ENCODE measurements at regions not wholly inside any gene's neighbourhood (a gene's known extent, or its start where the extent isn't known, plus 50 kb on each side); places are given as distances from the start of the nearest gene placed in this dataset.

DNA sequence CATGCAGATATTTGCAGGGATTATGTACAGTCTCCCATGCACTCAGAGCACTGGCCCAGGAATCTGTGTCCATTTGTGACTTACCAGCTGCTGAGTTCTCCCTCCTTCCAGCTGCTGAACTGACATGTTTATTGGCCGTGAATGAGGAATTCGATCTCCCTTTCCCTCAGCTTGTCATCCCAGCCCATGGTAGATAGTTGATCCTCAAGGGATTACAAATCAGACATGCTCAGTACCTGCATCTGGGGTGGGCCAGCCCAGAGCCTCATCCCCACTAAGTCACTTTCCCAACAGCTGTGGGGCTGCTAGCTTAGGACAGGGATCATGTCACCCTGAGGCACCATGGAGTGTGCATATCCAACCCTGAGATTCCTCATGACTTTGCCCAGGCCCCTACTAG is 1284.9 kb upstream of the LRRTM1 start:
- no peak for DNase-seq

DNA sequence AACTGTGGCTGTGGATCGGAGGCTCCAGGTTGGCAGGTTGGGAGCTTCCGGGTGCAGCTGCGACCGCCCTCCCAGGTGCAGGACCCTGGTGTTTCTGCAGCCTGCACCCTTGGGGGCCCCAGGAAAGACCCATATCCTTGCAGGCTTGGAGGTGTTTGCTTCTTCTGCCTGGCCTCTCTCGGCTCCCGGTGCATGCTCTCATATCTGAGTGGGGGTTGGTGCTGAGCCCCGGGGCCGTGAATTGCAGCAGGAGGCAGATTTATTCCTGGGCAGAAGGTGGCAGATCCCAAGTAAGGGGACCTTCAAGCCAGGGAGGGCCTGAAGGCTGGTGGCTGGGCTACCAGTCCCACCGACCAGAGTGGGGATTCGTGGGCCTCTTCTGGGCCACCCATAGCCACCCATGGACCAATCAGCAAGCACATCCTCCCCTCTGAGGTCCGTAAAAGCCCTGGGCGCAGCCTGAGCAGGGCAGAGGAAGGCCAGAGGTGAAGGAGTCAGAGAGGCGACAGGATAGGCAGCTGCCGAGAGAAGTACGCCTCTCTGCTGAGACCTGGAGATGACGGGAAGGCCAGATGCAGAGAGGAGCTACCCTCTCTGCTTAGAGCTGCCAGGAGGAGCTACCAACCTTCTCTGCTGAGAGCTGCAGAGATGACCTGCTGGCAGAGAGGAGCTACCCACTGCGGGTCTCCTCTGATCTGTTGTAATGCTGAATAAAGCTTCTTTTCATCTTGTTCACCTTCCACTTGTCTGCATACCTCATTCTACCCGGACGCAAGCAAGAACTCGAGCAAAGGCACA is 1279.0 kb upstream of the LRRTM1 start:
- DNase-seq, result no peak

DNA sequence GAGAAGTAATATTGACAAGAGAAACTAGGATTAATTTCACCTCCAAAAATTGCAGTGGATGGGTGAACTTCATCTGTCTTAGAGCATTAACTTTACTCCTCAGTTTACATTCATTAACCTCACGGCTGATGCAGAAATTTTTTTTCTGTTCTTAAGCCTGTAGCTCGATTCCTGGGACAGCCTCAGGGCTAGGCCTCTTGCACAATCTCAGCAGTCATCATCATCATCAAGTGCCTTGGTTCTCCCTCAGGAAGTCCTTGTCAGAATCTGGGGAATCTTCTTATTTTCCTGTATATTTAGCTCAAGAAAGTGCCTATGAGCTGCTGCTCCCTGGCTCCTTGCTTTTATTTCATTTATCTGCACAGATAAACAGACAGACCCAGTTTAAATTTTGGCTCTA is 1272.2 kb upstream of the LRRTM1 start:
- DNase-seq, result no peak

DNA sequence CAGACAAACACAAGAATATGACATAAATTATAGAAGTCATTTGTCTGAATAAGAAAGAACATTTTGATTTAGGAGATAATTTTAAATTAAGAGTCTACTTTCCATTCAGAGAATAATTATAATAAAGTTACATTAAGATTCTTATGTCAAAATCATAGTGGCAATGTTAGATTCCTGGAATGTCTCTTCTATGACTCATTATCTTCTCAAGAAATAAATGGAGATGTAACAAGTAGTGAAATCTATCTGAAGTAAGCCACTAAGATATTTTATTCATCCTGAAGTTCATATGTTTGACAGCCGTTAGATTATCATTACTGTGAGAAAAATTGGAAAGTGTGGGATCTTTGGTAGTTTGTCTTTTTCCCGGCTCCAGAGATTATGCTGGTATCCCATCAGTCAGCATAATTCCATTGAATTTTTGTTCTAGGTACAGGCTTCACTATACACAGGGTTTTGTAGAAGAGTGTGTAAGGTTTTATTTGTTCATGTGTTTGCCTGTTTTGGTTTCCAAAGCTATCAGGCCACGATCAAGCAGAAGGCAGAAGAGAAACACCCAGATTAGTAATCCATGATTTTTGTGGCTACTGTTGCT is 1246.6 kb upstream of the LRRTM1 start:
- DNase-seq, result no peak

DNA sequence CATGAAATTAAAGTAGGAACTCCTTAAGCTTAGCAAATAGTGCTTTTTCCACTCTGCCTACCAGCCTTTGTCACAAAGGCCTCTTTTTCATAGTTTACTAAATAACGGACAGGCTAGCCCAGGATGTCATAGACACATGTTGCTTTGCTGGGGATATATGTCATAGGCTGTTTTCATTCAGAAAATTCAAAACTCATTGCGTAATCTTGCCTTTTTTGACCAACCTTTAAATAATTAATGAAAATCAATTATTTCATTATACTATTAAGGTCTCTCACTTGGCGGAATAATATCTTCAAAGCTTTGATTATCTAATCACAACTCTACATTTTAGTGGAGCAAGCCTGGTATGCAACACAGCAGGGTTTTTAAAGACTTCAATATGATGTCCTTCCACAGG is 1245.7 kb upstream of the LRRTM1 start:
- DNase-seq, result no peak

DNA sequence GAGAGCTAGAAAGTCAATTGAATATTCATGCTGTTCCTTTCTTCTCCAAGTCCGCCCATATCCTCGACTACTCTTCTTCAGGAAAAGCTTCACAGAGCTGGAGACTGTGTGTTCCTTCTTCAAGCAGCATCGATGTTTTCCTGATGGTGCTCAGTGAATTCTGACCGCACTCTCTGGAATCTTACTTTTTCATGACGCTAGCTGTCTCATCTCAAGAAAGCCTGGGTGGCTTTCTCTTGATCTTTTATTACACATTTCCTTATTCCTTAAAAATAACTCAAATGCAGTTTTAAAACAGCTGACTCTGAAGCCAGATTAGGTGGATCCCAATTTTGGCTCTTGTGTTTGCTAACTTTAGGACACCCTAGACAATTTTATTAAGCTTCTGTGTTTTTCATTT is 1245.1 kb upstream of the LRRTM1 start:
- no peak for DNase-seq

DNA sequence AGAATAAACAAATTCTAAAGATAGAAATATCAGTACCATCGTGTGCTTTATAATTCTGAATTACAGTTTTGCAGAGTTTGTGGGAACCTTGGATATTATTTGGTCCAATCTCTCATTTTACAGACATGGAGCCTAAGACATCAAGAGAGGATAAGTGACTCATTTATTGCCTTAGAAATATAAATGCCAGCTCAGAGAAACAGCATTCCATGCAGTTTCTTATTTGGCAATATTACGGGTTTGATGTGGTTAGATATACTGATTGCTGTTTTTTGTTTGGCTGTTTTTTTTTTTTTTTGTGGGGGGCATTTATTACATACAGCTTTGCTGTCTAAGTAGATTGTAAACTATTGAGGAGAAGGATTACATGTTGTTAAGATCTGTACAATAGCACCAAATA is 1241.1 kb upstream of the LRRTM1 start:
- DNase-seq, result no peak

DNA sequence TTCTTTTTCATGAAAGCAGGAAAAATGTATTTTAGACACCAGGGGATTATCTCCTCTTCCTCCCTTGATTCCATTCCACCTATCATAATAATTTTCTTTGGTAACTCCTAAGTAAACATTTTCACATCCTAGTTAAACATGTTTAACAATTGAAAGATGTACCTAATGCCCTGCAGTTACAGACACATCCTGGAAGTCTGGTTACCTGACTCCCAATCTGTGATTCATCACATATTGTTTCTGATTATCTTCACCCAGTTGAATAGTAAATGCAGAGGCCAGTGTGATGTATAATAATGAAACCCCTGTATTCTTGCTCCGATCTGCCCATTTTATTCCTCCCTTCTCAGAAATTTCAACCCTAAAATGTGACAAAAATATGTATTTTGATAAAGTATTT is 1237.6 kb upstream of the LRRTM1 start:
- no peak for DNase-seq

DNA sequence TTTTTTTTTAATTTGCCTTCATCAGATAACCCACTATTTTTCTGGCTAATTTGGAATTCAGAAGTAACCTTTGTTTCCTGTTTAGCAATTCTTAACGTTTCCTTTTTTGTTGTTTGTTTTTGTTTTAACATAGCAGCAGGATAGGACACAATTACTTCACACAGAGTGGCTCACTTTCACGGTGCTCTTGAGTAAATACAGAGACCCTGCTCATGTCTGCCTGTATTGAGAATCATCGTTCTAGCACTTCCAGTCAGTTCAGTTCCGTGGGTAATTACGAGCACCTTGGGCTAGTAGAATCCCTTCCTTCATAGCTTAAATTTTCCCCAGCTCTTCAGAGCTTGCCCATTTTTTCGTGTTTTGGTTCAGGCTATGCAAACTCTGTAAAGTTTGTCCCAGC is 1225.4 kb upstream of the LRRTM1 start:
- DNase-seq, result no peak

DNA sequence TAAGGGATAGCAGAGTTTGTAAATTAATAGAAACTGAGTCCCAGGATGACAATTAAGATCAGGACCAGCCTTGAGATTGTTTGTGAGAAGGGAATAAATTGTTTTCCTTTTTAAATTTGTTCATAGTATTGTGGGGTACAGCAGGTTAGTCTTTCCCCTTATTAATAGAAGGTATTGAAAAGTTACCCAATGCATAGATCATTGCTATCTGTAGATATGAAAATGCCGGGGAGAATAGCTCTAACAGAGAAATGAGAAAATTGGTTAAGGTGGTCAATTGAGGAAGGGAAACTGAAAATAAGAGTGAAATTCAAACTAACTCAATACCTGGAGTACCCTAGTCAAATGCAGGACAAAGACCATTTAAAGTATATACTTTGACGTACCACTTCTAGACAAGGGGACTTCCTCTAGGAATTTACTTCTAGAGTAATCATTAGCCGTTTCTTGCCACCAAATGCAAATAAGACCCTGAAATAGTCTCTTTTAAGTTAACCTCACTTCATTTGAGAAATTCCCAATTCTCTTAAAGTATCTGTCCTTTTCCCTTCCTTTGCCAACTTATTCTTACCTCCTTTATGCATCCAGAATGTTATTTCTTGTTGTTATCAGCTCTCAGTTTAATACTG is 1224.4 kb upstream of the LRRTM1 start:
- no peak for DNase-seq

DNA sequence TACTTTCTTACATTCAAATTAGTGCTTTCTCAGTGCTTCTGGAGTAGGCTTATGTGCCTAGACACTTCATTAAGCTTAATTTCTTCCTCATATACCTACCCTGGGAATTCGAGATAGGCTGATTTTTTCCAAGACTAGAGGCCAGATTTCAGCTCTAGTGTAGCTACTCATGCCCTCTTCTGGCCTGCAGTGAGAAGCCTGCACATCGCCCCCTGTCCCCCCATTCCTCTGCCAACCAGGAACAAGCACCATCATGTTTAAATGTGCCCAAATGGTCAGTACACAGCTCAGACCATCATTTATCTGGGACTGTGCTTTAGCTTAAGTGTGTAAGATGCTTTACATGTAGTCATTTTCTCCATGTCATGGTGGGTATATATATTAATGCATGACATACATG is 1218.8 kb upstream of the LRRTM1 start:
- DNase-seq, result no peak

DNA sequence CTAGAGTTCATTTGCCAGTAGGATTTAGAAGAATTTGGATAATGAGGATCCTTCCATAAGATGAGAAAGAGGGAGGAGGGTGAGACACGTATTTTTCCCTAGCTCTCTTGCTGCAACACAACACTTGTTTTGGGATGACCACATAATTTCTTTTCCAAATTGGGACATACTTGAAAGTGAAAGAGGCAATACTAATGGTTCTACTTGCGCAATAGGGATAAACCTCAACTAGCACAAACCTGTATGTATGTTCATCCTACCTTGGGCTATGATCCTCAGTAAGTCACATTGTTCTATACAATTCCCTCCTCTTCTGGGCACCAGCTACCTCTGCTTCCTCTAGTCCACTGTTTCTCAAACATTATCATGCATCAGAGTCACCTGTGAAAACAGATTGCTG is 1208.8 kb upstream of the LRRTM1 start:
- DNase-seq, result no peak

DNA sequence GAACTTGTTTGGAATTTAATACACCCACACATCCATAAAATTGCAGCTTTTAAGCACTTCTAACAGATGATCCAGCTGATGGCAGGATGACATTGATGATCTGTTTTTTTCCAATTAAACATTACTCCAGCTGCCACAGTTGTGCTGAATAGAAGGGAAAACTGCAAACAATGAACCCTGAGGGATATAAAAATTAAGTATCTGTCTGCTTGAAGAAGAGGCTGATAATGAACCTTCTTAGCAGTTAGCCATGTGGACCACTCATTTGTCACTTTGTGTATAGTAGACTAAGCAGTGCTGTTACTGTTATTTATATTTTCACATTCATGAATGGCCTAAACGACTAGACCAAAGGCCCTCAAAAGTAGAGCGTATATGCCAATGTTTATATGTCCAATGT is 1201.0 kb upstream of the LRRTM1 start:
- DNase-seq, result no peak

DNA sequence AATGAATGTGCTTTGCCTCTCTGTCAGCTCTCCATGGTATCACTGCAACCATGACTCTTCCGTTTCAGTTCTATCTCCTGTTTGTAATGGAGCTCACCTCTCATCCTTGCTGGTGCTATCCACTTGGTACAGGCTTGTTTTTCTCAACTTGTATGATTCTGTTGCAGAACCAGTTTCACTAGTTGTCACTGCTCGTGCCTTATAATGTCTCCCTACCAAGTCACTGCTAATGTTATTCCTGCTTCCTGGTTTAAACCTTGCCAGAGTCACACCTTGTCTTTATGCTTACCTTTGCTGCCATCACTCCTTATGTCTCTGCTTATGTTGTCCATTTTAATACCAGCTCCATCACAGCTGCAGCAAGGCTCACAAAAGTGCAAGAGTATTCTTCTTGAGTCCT is 1191.0 kb upstream of the LRRTM1 start:
- no peak for DNase-seq

DNA sequence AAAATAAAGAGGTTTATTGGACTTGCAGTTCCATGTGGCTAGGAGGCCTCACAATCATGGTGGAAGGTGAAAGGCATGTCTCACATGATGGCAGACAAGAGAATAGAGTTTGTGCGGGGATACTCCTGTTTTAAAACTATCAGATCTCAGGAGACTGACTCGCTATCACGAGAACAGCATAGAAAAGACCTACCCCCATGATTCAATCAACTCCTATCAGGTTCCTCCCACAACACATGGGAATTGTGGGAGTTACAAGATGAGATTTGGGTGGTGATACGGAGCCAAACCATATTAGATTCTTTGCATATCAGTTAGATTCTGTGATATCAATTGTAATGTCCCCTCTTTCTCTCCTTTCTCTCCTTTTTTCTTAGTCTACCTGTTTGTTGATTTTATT is 1178.7 kb upstream of the LRRTM1 start:
- no peak for DNase-seq

DNA sequence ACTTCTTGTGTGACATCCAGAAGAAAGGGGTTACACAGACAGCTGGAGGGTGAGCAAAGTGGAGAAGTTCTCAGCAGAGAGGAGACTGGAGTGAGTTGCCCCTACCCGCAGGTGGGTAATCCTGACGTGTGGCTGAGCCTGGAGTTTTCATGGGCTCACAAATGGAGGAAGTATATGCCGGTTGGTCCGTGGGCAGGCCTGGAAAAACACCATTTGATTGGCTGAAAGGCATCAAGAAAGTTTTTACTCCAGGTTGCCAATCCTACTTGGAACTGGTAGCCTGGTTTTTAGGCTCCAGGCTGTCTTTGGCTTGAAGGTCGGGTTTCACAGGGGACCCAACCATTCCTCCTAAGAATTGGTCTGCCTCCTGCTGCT is 1177.4 kb upstream of the LRRTM1 start:
- DNase-seq, result peak in 1 of 3 donors; percentile 0

DNA sequence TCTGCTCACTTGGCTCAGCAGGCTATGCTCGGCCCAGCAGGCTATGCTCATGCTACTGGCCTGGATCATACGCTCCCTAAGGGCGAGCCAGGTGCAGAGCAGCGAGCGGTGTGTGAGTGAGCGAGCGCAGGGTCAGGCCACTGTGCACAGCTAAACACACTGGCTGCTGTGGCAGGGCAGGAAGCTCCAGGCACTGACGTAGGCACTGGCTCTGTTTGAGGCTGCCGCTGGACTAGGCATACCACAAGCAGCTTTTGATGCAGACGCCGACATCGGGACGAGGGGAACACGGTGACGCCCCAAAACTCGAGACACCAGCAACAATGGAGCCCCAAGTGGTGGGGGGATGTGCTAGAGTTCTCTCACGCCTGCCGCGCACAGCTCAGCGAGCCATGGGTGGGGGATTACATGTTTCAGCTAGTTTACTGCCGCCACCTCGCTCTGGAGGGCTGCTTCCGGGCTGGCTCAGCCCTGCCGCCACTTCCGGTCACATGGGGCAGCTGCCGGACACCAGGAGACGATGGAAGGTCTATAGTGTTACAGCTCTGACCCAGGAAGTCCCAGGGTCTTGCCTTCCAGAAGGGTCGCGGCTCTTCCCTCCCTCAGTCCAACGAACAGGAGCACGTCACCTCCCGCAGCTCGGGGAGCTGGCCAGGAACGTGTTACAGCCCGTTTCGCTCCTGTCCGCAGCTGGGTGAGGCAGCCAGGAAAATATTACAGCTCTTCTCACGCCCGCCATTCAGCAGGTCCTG is 1176.9 kb upstream of the LRRTM1 start:
- DNase-seq, result peak in 1 of 3 donors; percentile 2

DNA sequence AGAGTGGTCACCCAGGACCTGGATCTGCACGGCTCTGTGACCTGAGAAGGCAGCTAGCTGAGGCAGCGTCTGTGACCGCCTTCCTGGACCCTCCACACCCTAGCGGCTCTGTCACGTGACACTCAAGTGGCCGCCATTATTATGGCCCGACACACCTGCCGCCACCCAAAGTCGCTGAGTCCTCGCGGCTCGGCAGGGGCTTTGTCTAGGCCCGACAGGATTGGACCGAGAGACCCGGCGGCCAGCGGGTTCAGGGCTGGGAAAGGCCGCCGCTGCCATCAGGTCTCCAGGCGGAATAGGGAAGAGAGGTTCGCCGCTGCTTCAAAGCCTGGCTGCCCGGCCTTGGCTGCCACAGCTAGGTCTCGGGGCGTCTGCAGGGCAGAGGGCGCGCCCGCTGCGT is 1162.5 kb upstream of the LRRTM1 start:
- no peak for DNase-seq

DNA sequence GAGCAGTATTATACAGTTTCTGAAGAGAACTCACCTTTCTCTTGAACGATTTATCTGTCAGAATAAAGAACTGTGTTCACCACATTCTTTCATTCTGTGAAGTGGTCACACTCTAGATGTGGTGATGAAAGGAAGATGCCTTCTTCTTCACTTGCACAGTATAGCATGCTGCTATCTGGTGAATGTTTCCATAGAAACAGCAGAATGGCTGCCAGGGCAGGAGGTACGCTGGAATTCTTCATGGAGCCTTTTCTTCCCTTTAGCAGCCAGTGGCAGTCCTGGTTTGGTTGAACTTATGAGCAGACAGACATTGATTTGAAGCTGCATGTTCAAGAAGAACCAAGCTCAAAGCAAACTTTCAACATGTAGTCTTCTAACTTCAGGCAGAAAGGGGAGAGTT is 1157.9 kb upstream of the LRRTM1 start:
- DNase-seq, result no peak

DNA sequence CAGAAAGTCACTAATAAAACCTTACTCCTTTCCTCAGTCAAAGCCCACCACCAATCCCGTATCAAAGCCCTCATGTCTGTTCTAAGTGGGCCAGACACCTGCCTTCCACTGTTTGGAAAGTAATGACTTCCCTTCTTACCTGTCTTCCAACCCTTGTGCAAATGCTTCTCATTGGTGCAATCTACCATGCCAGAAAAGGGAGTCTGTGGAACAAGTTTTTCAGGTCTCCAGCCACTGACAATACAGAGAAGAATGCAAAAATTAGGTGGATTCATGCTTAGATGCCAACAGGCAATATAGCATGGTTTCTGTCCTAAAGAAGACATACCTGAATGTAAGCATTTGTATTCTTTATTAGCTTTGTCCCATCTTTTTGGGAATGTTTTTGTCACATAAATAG is 1140.6 kb upstream of the LRRTM1 start:
- DNase-seq, result no peak

DNA sequence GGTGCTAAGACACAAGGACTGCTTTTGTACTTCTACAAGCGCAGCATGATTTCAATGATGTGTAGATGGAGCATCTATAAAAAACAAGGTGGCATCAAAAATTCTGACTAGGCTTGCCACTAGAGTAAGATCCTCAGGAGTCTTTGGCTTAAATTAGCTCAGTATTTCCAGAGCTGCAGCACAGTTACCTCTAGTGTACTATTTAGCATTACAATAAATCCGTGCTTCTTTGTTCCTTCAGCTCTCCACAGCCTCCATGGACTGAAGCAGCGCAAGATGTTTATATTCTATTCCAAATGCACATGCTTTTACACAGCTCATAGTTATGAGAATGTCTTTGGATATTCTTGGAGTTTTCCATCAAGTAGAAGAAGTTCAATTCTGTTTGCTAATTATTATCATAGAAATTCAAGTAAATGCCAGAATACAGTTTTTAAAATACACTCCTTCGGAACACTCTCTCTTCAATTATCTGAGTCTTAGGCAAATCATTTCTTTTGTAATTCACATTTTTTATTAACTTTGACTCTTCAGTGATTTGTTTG is 1133.0 kb upstream of the LRRTM1 start:
- no peak for DNase-seq

DNA sequence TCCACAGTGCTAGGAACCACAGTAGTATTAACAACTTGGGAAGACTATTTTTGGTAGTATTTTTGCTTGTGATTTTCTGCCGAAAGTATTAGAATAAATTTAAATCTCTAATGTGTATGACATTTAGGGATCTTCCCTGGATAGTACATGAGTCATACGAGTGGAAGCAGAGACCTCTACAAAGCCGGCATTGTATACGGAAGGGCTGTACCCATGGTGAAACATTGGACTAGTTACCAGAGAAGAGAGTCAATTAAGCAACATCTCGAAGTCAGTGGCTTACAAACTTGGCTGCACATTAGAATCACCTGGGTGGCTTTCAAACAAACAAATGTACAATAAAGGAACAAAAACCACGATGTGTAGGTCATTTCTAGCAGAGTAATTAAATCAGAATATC is 1131.7 kb upstream of the LRRTM1 start:
- no peak for DNase-seq

DNA sequence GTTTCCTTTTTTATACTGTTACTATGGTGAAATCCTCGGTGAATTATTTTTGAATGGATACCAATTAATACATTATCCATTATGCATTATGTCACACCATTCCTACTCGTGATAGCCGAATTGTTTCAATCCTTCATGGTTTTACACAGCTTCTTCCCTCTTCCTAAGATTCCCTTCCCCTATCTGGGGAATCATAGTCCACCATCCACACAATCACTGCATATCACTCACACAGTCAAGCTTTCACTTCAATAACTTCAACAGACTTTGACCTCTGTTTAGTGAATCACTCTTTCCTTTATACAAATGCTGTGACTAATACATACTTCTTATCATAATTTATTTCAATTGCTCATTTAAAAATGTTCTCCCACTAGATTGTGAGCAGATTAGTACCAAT is 1108.1 kb upstream of the LRRTM1 start:
- DNase-seq, result no peak

DNA sequence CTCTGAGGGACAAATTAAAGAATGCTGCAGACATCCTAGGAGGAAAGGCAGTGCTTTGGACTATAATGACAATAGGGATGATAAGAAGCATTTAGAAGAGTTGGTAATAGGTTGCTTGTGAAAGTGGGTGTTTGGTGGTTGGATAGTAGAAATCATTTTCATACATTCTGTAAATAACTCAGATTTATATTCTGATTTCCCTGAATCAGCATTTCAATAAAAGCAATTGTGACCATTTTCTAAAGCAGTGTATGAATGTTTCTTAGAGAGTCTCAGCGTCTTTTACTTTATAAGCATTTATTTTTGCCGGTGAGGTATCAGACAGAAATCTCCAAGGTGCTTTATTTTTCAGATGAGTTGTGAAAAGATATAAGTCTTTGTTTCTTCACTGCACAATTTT is 1099.0 kb upstream of the LRRTM1 start:
- DNase-seq, result no peak
